GM12878 (cell line): ENCODE measurements at regions not wholly inside any gene's neighbourhood (a gene's known extent, or its start where the extent isn't known, plus 50 kb on each side); places are given as distances from the start of the nearest gene placed in this dataset.

Source experiments
- CREB1 ChIP-seq: IDR thresholded peaks from 2 replicates; pipeline ENCODE4 v1.6.1; 2012; ENCODE audit warnings: low read depth, mild to moderate bottlenecking, inconsistent platforms
- EP300 ChIP-seq, 2 experiments: fragments of 150-350 bp in 1 of 2; IDR thresholded peaks; 2 replicates each; pipeline ENCODE4 v1.6.1; 2011 to 2012; ENCODE audit warnings: low read depth in 2 of 2, low read length in 2 of 2, borderline replicate concordance in 1 of 2, improper control_type of control experiment in 1 of 2, inconsistent platforms in 1 of 2; ENCODE audit not compliant: control insufficient read depth in 1 of 2
- EZH2 ChIP-seq: IDR thresholded peaks from 2 replicates; pipeline ENCODE4 v1.6.1; 2012; ENCODE audit warnings: low read depth, mild to moderate bottlenecking, control low read depth, inconsistent platforms, low read length, borderline replicate concordance; ENCODE audit not compliant: control insufficient read depth
- FOXK2 ChIP-seq: fragments of 450-650 bp; IDR thresholded peaks from 2 replicates; pipeline ENCODE4 v1.6.1; 2017; ENCODE audit warnings: mild to moderate bottlenecking, moderate library complexity
- POLR2A ChIP-seq: IDR thresholded peaks from 2 replicates; pipeline ENCODE4 v1.6.1; 2011; ENCODE audit warnings: low read depth, mild to moderate bottlenecking, low read length
- RAD21 ChIP-seq: IDR thresholded peaks from 2 replicates; pipeline ENCODE4 v1.6.1; 2011; ENCODE audit warnings: mild to moderate bottlenecking, low read depth, low read length, moderate library complexity; ENCODE audit not compliant: insufficient read depth
- USF1 ChIP-seq: IDR thresholded peaks from 2 replicates; pipeline ENCODE4 v1.6.1; 2011; ENCODE audit warnings: borderline replicate concordance, low read depth, mild to moderate bottlenecking, moderate library complexity, mixed read lengths, low read length; ENCODE audit not compliant: insufficient read depth; ENCODE audit errors: extremely low read length
- YY1 ChIP-seq: IDR thresholded peaks from 2 replicates; pipeline ENCODE4 v1.6.1; 2011; ENCODE audit warnings: low read depth, mild to moderate bottlenecking, low read length
- ZNF384 ChIP-seq: IDR thresholded peaks from 2 replicates; pipeline ENCODE4 v1.6.1; 2012; ENCODE audit warnings: low read depth, mild to moderate bottlenecking, low read length, improper control_type of control experiment, borderline replicate concordance
- TF ChIP-seq, protein P1 (sequence below), 3 experiments: IDR thresholded peaks in 2 of 3; conservative IDR thresholded peaks in 1 of 3; 2 replicates each; pipeline ENCODE4 v1.5.1; 2011; ENCODE audit warnings: low read depth in 3 of 3, low read length in 3 of 3, mild to moderate bottlenecking in 3 of 3, control low read depth in 2 of 3, moderate library complexity in 2 of 3, inconsistent platforms in 1 of 3, mixed read lengths in 1 of 3; ENCODE audit not compliant: control insufficient read depth in 2 of 3, insufficient read depth in 1 of 3; ENCODE audit errors: extremely low read depth in 1 of 3
- TF ChIP-seq, protein P2 (sequence below): IDR thresholded peaks from 2 replicates; pipeline ENCODE4 v1.6.1; 2012; ENCODE audit warnings: low read length, inconsistent platforms

DNA sequence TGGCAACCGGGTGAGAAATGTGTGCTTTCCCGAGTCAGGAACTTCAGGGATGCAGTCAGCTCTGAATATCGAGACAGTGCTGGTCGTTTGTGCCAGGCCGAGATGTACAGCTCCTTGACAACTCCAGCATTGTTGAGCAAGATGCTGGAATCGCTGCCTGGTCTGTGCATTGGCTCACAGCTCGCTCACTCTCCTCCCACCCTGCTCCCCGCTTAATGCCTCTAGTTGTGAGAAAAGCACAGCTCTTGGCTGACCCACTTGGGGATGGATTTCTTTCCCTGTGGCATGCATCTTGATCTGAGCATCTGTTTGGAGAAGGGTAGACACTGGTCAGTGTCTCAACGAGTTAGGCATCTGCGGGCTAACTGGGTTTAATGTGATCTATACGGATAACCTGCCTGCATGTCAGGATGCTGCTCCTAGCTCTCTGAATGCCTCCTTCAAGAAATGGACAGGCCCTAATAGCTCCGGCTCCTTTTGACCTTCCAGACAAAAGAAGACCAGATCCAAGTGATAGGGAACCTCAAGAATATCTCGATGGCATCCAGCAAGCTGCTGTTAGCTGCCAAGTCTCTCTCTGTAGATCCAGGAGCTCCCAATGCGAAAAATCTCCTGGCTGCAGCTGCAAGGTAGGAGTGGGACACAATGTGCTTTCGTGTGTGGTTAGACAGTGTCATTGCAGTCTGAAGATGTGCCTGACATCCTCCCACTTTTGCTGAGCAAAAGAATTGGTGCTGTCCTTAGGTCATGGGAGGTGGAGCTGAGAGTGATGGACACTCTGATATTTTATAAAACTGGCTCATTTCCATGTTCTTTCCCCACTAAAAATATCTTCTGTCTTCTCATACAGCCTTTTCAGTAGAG is 302.2 kb upstream of the TPM1 start:
- TF ChIP-seq EP300 (IDR thresholded peaks at IDR 0.05; ENCODE audit: borderline replicate concordance in 1 of 2, control insufficient read depth in 1 of 2, low read depth in 2 of 2, low read length in 2 of 2), result no peak
- TF ChIP-seq, protein P1, sequence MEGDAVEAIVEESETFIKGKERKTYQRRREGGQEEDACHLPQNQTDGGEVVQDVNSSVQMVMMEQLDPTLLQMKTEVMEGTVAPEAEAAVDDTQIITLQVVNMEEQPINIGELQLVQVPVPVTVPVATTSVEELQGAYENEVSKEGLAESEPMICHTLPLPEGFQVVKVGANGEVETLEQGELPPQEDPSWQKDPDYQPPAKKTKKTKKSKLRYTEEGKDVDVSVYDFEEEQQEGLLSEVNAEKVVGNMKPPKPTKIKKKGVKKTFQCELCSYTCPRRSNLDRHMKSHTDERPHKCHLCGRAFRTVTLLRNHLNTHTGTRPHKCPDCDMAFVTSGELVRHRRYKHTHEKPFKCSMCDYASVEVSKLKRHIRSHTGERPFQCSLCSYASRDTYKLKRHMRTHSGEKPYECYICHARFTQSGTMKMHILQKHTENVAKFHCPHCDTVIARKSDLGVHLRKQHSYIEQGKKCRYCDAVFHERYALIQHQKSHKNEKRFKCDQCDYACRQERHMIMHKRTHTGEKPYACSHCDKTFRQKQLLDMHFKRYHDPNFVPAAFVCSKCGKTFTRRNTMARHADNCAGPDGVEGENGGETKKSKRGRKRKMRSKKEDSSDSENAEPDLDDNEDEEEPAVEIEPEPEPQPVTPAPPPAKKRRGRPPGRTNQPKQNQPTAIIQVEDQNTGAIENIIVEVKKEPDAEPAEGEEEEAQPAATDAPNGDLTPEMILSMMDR (IDR thresholded peaks at IDR 0.05 in 2 of 3, conservative IDR thresholded peaks at IDR 0.05 in 1 of 3; ENCODE audit: control insufficient read depth in 2 of 3, extremely low read depth in 1 of 3, insufficient read depth in 1 of 3, low read depth in 3 of 3, low read length in 3 of 3), result no peak
- TF ChIP-seq POLR2A, result no peak
- no peak for TF ChIP-seq ZNF384
- TF ChIP-seq CREB1, result no peak
- no peak for TF ChIP-seq FOXK2
- no peak for TF ChIP-seq RAD21
- no peak for TF ChIP-seq USF1
- no peak for TF ChIP-seq EZH2
- TF ChIP-seq, protein P2, sequence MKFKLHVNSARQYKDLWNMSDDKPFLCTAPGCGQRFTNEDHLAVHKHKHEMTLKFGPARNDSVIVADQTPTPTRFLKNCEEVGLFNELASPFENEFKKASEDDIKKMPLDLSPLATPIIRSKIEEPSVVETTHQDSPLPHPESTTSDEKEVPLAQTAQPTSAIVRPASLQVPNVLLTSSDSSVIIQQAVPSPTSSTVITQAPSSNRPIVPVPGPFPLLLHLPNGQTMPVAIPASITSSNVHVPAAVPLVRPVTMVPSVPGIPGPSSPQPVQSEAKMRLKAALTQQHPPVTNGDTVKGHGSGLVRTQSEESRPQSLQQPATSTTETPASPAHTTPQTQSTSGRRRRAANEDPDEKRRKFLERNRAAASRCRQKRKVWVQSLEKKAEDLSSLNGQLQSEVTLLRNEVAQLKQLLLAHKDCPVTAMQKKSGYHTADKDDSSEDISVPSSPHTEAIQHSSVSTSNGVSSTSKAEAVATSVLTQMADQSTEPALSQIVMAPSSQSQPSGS, result no peak
- TF ChIP-seq YY1, result no peak
